Fibroblast of villous mesenchyme (primary cell): ENCODE measurements at regions not wholly inside any gene's neighbourhood (a gene's known extent, or its start where the extent isn't known, plus 50 kb on each side); places are given as distances from the start of the nearest gene placed in this dataset.
"Not testable (repeated sequence)": the region's sequence is repeated elsewhere in the genome, so short reads cannot be mapped to it uniquely, and the experiment has no call there.

Experiments
- DNase-seq: peaks from one replicate; pipeline ENCODE4 v3.0.0-alpha.2; 2010; ENCODE audit warnings: low read depth
- H3K4me3 ChIP-seq: 2 replicates; pipeline ENCODE4 v1.5.1; 2011; ENCODE audit warnings: low read depth, mild to moderate bottlenecking, low read length
- TF ChIP-seq, protein P1 (sequence below): IDR thresholded peaks from 2 replicates; pipeline ENCODE4 v1.5.1; 2012; ENCODE audit warnings: low read depth, mild to moderate bottlenecking, low read length; ENCODE audit not compliant: insufficient read depth

DNA sequence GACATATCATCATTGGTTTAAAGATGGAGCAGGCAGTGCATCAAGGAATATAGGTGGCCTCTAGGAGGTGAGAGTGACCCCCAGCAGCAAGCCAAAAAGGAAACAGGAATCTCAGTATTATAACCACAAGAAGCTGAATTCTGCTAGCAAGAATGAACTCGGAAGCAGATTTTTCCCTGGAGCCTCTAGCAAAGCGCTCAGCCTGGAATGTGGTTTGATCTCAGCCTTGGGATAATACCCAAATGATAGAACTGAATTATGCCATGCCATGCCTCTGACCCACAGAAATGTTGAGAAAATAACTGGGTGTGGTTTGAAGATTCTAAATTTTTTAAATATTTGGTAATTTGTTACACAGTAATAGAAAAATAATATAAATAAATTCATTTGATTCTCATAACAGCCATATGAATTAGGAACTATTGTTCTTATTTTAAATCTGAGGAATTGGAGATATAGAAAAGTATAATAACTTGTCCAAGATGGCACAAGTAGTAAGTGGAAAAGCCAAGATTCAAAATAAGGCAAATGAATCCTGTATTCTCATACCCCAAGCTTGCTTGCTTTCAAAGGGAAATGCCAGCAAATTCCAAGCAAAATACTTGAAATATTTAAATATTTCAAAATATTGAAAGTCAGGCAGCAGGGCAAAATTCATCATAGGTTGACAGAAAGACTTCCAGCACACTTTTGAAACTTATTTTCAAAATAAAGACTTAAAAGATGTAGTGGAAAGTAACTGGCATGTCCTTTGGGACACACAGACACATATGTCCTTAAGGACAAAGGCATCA lies 567.4 kb downstream of the KCNA4 start:
- no peak for DNase-seq
- H3K4me3 ChIP-seq: no peak overlapping the region
- TF ChIP-seq, protein P1, sequence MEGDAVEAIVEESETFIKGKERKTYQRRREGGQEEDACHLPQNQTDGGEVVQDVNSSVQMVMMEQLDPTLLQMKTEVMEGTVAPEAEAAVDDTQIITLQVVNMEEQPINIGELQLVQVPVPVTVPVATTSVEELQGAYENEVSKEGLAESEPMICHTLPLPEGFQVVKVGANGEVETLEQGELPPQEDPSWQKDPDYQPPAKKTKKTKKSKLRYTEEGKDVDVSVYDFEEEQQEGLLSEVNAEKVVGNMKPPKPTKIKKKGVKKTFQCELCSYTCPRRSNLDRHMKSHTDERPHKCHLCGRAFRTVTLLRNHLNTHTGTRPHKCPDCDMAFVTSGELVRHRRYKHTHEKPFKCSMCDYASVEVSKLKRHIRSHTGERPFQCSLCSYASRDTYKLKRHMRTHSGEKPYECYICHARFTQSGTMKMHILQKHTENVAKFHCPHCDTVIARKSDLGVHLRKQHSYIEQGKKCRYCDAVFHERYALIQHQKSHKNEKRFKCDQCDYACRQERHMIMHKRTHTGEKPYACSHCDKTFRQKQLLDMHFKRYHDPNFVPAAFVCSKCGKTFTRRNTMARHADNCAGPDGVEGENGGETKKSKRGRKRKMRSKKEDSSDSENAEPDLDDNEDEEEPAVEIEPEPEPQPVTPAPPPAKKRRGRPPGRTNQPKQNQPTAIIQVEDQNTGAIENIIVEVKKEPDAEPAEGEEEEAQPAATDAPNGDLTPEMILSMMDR: no peak

DNA sequence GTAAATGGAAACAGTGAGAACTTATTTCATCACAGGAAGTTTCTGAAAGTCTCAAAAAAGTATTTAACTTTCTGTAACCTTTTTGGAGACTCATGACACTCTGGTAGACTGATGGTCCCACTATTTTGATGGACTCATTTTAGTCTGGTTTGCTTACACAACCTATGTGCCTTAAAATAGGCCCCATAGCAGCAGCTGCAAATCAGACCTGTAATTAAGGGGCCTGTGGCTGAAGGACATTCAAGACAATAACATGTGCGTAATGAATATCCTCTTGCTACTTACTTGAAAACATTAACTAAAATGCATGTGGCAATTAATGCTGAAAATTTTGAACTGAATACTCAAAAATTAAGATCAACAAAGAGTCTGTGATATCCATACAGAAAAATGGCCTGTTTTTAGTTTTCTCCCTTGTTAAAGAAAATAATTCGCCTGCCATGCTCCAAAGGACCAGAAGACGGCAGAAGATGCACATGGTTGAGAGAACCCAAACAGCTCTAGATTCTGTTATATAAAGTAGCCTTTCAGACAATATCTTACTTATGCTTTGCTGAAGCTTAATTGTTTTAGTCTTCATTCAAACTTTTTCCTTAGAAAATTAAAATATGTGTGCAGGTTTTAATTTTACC lies 568.5 kb downstream of the KCNA4 start:
- no peak overlapping the region for H3K4me3 ChIP-seq
- DNase-seq: no peak
- TF ChIP-seq, protein P1: peak; percentile 18

DNA sequence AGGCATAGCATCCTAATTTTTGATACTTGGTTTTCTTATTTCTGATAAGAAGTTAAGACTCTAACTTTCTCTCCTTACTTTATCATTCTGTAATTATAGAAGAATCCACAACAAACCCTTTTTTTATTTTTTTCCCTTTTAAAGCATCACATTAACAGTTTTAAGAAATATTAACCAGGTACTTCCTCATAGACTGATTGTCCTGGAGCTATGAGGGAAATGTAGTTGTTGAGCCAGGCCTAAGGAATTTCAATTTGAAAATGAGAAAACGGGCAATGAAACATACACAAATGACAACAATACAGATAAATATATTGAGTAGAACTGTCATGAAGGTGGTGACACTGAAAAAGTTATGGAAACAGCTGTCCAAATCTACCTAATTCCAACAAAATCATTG lies 569.0 kb downstream of the KCNA4 start:
- TF ChIP-seq, protein P1: no peak
- DNase-seq: no peak
- H3K4me3 ChIP-seq: no peak overlapping the region

DNA sequence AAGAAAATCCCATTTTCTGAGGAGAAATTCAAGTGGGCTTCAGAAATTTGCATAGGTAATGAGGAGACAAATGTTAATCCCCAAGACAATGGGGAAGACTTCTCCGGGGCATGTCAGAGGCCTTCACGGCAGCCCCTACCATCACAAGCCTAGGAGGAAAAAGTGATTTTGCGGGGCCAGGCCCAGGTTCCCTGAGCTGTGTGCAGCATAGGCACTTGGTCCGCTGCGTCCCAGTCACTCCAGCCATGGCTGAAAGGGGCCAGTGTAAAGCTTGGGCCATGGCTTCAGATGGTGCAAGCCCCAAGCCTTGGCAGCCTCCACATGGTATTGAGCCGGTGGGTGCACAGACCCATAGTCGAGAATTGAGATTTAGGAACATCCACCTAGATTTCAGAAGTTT lies 570.7 kb downstream of the KCNA4 start:
- no peak for DNase-seq
- TF ChIP-seq, protein P1: no peak
- H3K4me3 ChIP-seq: no peak overlapping the region

DNA sequence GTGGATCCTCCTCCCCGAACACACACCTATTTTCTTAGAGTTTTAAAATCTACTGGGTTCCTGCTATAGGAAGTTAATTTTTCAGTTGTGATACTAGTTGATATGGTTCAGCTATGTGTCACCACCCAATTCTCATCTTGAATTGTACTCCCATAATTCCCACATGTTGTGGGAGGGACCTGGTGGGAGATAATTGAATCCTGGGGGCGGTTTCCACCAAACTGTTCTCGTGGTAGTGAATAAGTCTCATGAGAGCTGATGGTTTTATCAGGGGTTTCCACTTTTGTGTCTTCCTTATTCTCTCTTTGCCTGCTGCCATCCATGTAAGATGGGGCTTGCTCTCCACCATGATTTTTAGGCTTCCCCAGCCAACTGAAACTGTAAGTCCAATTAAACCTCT lies 571.6 kb downstream of the KCNA4 start:
- H3K4me3 ChIP-seq, DNase-seq: not testable (repeated sequence)

DNA sequence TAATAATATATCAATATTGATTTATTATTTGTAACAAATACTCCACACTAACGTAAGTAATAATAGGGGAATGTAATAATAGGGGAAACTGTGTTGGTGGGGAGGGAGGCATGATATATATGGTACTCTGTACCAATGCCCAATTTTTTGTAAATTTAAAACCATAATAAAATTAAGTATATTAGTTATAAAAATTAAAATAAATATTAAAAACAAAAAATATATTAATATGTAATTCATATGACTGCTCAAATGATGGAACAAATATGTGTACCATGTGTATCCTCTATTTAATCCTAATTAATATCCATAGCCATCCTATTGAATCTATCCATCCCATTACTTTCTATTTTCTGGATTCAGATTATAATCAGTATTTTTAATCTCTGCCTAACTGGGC lies 578.0 kb downstream of the KCNA4 start:
- H3K4me3 ChIP-seq: no peak overlapping the region
- DNase-seq: no peak
- TF ChIP-seq, protein P1: no peak

DNA sequence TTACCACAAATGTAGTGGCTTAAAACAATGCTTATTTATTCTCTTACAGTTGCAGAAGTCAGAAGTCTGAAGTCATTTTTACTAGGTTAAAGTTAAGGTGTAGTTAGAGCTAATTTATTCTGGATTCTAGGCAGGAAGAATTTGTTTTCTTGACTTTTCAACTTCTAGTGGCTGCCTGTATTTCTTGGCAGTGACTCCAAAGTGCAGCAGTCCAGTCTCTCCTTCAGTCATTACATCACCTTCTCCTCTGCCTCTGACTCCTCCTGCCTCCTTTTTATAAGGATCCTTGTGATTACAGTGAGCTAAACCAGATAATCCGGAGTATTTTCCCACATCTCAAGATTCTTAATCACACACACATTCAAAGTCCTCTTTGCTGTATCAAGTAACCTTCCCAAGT lies 581.4 kb downstream of the KCNA4 start:
- no peak for DNase-seq
- H3K4me3 ChIP-seq: no peak overlapping the region
- TF ChIP-seq, protein P1: no peak
